SH-SY5Y (cell line): ENCODE measurements at regions not wholly inside any gene's neighbourhood (a gene's known extent, or its start where the extent isn't known, plus 50 kb on each side); places are given as distances from the start of the nearest gene placed in this dataset.

Experiments
- GATA2 ChIP-seq: IDR thresholded peaks from 2 replicates; pipeline ENCODE4 v1.6.1; 2011; ENCODE audit warnings: mild to moderate bottlenecking, low read depth, low read length
- GATA3 ChIP-seq: IDR thresholded peaks from 2 replicates; pipeline ENCODE4 v1.6.1; 2011; ENCODE audit warnings: low read depth, mild to moderate bottlenecking, low read length, moderate library complexity

- no peak for TF ChIP-seq GATA3
- TF ChIP-seq GATA2, result no peak
These were observed 1034.1 kb upstream of the PRMT6 start for GRCh38 chr1:106022312-106022902.

GRCh38 chr1:106027871-106028270 lies 1028.6 kb upstream of the PRMT6 start:
- TF ChIP-seq GATA3 (no peak), GATA2 (no peak)

GRCh38 chr1:106037526-106037925 lies 1018.9 kb upstream of the PRMT6 start:
- TF ChIP-seq GATA2, result no peak
- no peak for TF ChIP-seq GATA3

GRCh38 chr1:106038260-106038659 lies 1018.2 kb upstream of the PRMT6 start:
- TF ChIP-seq GATA3 (no peak), GATA2 (no peak)

- TF ChIP-seq GATA2, result no peak
- TF ChIP-seq GATA3, result no peak
These were observed 1012.5 kb upstream of the PRMT6 start for GRCh38 chr1:106043971-106044370.

- TF ChIP-seq GATA3, result 0 out of 2 replicates have a peak, but pooled peaks have one; percentile 24
- no peak for TF ChIP-seq GATA2
These were observed 1009.3 kb upstream of the PRMT6 start for GRCh38 chr1:106047210-106047609.

GRCh38 chr1:106049595-106049994 lies 1006.9 kb upstream of the PRMT6 start:
- TF ChIP-seq GATA3 (no peak), GATA2 (no peak)

GRCh38 chr1:106055855-106056254 lies 1000.6 kb upstream of the PRMT6 start:
- TF ChIP-seq GATA3 (no peak), GATA2 (no peak)

- no peak for TF ChIP-seq GATA2
- TF ChIP-seq GATA3, result no peak
These were observed 994.6 kb upstream of the PRMT6 start for GRCh38 chr1:106061586-106062495.

- TF ChIP-seq GATA3 (no peak), GATA2 (no peak)
These were observed 993.0 kb upstream of the PRMT6 start for GRCh38 chr1:106063510-106063909.

GRCh38 chr1:106072909-106073600 lies 983.4 kb upstream of the PRMT6 start:
- no peak for TF ChIP-seq GATA3
- TF ChIP-seq GATA2, result no peak

- TF ChIP-seq GATA2 (no peak), GATA3 (no peak)
These were observed 975.7 kb upstream of the PRMT6 start for GRCh38 chr1:106080608-106081325.

- TF ChIP-seq GATA2, result no peak
- no peak for TF ChIP-seq GATA3
These were observed 945.4 kb upstream of the PRMT6 start for GRCh38 chr1:106111044-106111443.

- TF ChIP-seq GATA3, result no peak
- no peak for TF ChIP-seq GATA2
These were observed 942.6 kb upstream of the PRMT6 start for GRCh38 chr1:106113851-106114250.
